PC-3 (cell line): ENCODE measurements at regions not wholly inside any gene's neighbourhood (a gene's known extent, or its start where the extent isn't known, plus 50 kb on each side); places are given as distances from the start of the nearest gene placed in this dataset.

Experiments
- ATAC-seq: fragments of 200-7000 bp; cut with Tn5 transposase; 2 replicates; pipeline ENCODE4 v1.9.1; 2020; ENCODE audit warnings: mild to moderate bottlenecking, moderate library complexity
- BruUV-seq: library from RNA; stranded (reverse); fragments of 400-500 nt; replicated peaks from 2 replicates; lab custom pipeline; 2021; lab: Mats Ljungman, UMichigan
- CTCF ChIA-PET: fragments of 300-600 bp; sonication (Branson Sonifier 250); formaldehyde crosslinking; loops from one replicate; lab custom pipeline; 2022; ENCODE audit warnings: antibody characterized with exemption; lab: Charles Lee
- POLR2A ChIA-PET: fragments of 300-600 bp; sonication (Branson Sonifier 250); formaldehyde crosslinking; loops from one replicate; lab custom pipeline; 2022; ENCODE audit warnings: antibody characterized with exemption; ENCODE audit not compliant: unreplicated experiment; lab: Charles Lee
- DNase-seq: peaks from one replicate; pipeline ENCODE4 v3.0.0-alpha.2; 2015
- H2AFZ ChIP-seq: fragments of 300-600 bp; sonication (generic); 2 replicates; pipeline ENCODE4 v1.6.0; 2016; ENCODE audit warnings: antibody characterized with exemption, low read length
- H3F3A ChIP-seq: fragments of 300-600 bp; sonication (generic); one replicate; pipeline ENCODE4 v1.6.0; 2017; ENCODE audit warnings: antibody characterized with exemption, low read length, control low read depth, mild to moderate bottlenecking; ENCODE audit not compliant: unreplicated experiment
- H3K27ac ChIP-seq: fragments of 300-600 bp; sonication (generic); 2 replicates; pipeline ENCODE4 v1.5.1; 2016; ENCODE audit warnings: mild to moderate bottlenecking, low read length
- H3K27me3 ChIP-seq: fragments of 300-600 bp; sonication (generic); 2 replicates; pipeline ENCODE4 v1.6.1; 2016; ENCODE audit warnings: low read length, mixed read lengths
- H3K36me3 ChIP-seq: fragments of 300-600 bp; sonication (generic); 2 replicates; pipeline ENCODE4 v1.6.1; 2016; ENCODE audit warnings: low read depth, mixed run types, low read length, mixed read lengths
- H3K4me1 ChIP-seq: fragments of 300-600 bp; sonication (generic); 2 replicates; pipeline ENCODE4 v1.5.1; 2016; ENCODE audit warnings: low read length; ENCODE audit not compliant: insufficient read depth
- H3K4me2 ChIP-seq: fragments of 300-600 bp; sonication (generic); 2 replicates; pipeline ENCODE4 v1.6.0; 2016; ENCODE audit warnings: low read length
- H3K4me3 ChIP-seq: fragments of 300-600 bp; sonication (generic); 2 replicates; pipeline ENCODE4 v1.5.1; 2016; ENCODE audit warnings: mild to moderate bottlenecking, low read length, mixed read lengths
- H3K79me2 ChIP-seq: fragments of 300-600 bp; sonication (generic); 2 replicates; pipeline ENCODE4 v1.6.1; 2017; ENCODE audit warnings: low read length, mixed read lengths
- H3K9ac ChIP-seq: fragments of 300-600 bp; sonication (generic); 2 replicates; pipeline ENCODE4 v1.6.0; 2016; ENCODE audit warnings: mild to moderate bottlenecking, low read length
- H3K9me2 ChIP-seq: fragments of 300-600 bp; sonication (generic); replicated peaks from 2 replicates; pipeline ENCODE4 v1.6.1; 2016; ENCODE audit warnings: mixed run types, low read length, mixed read lengths
- H3K9me3 ChIP-seq: fragments of 300-600 bp; sonication (generic); 2 replicates; pipeline ENCODE4 v1.6.1; 2016; ENCODE audit warnings: low read length, mixed read lengths
- H4K20me1 ChIP-seq: fragments of 300-600 bp; sonication (generic); 2 replicates; pipeline ENCODE4 v1.6.1; 2016; ENCODE audit warnings: low read length, mixed read lengths
- CTCF ChIP-seq: fragments of 300-600 bp; sonication (generic); conservative IDR thresholded peaks from 2 replicates; pipeline ENCODE4 v1.5.1; 2017; ENCODE audit warnings: antibody characterized with exemption, low read depth, mild to moderate bottlenecking, low read length
- EZH2 ChIP-seq: fragments of 300-600 bp; sonication (generic); IDR thresholded peaks from one replicate; pipeline ENCODE4 v1.6.1; 2017; ENCODE audit warnings: antibody characterized with exemption, mild to moderate bottlenecking, low read length; ENCODE audit not compliant: unreplicated experiment
- EZH2phosphoT487 ChIP-seq: fragments of 300-600 bp; sonication (generic); IDR thresholded peaks from 2 replicates; pipeline ENCODE4 v1.6.1; 2018; ENCODE audit warnings: mild to moderate bottlenecking, antibody characterized with exemption, low read length, borderline replicate concordance
- intact Hi-C: fragments of 100-400 bp; cut with micrococcal nuclease; formaldehyde crosslinking; loops from 2 replicates; pipeline ENCODE4 v1.9.0; 2023

- H3K9me2 ChIP-seq, result no peaks in the 10 kb centered on the region
- CTCF ChIA-PET, result no interaction called here
- TF ChIP-seq EZH2phosphoT487 (no peak), CTCF (no peak), EZH2 (no peak)
Observed at GRCh38 chr2:241997017-241997416, 127.5 kb downstream of the RTP5 start.

GRCh38 chr2:241999184-241999583, 129.7 kb downstream of the RTP5 start:
- Histone ChIP-seq H2AFZ (no peak overlapping the region), H3K9ac (no peak overlapping the region), H3K9me3 (no peaks in the 10 kb centered on the region), H3K4me1 (no peaks in the 10 kb centered on the region), H3K27me3 (peaks cover 74% of the 10 kb centered on the region), H3K9me2 (no peaks in the 10 kb centered on the region), H3K79me2 (no peaks in the 10 kb centered on the region), H3K36me3 (no peaks in the 10 kb centered on the region), H3K4me3 (no peak overlapping the region), H3F3A (no peaks in the 10 kb centered on the region), H3K4me2 (no peak overlapping the region), H4K20me1 (no peaks in the 10 kb centered on the region), H3K27ac (no peak overlapping the region)
- no peak for TF ChIP-seq EZH2phosphoT487
- TF ChIP-seq EZH2, result no peak
- TF ChIP-seq CTCF, result no peak
- no TSS peak for BruUV-seq
- CTCF ChIA-PET, result no interaction called here
- DNase-seq (no peak), ATAC-seq (no peak)
- POLR2A ChIA-PET, result no interaction called here
- intact Hi-C loops, result no loop called here

More at GRCh38 chr2:241997017-241997416, 127.5 kb downstream of the RTP5 start:
- H3K9me3 ChIP-seq, result no peaks in the 10 kb centered on the region
- intact Hi-C loops, result no loop called here
- no TSS peak for BruUV-seq
- H3K27me3 ChIP-seq, result peaks cover 74% of the 10 kb centered on the region
- H4K20me1 ChIP-seq, result no peaks in the 10 kb centered on the region
- H3K27ac ChIP-seq, result no peak overlapping the region
- no peaks in the 10 kb centered on the region for H3K36me3 ChIP-seq
- H3K9ac ChIP-seq, result no peak overlapping the region
- H3K4me1 ChIP-seq, result no peaks in the 10 kb centered on the region
- H2AFZ ChIP-seq, result no peak overlapping the region
- no peak for ATAC-seq
- no peaks in the 10 kb centered on the region for H3F3A ChIP-seq
- no peak overlapping the region for H3K4me2 ChIP-seq
- H3K4me3 ChIP-seq, result no peak overlapping the region
- POLR2A ChIA-PET, result no interaction called here
- no peak for DNase-seq
- no peaks in the 10 kb centered on the region for H3K79me2 ChIP-seq

DNA sequence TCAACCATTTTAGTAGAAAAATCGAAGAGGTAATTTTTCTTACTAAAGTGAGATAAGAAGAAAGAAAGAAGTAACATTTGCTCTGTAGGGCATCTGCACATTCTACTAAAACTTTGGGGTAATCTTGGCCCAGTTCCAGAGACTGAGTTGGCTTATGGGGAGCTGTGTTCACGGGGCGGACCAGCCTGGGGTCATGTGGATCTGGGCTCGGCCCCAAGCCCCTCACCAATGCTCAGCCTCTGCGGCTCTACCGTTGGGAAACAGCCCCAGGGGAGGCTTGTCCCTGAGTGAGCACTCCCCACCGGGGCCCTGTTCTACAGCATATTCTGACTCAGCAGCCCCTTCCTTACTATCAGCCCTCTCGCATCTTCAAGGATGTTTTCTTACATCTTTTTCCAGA, 132.3 kb downstream of the RTP5 start:
- Histone ChIP-seq H3K27me3 (peaks cover 61% of the 10 kb centered on the region), H3K27ac (no peak overlapping the region), H3F3A (no peaks in the 10 kb centered on the region), H3K9ac (no peak overlapping the region), H2AFZ (no peak overlapping the region), H3K79me2 (no peaks in the 10 kb centered on the region), H3K36me3 (no peaks in the 10 kb centered on the region), H4K20me1 (no peaks in the 10 kb centered on the region), H3K9me3 (no peaks in the 10 kb centered on the region), H3K4me1 (no peaks in the 10 kb centered on the region), H3K4me2 (no peak overlapping the region), H3K4me3 (no peak overlapping the region), H3K9me2 (no peaks in the 10 kb centered on the region)
- TF ChIP-seq CTCF, result no peak
- TF ChIP-seq EZH2phosphoT487, result no peak
- TF ChIP-seq EZH2, result no peak
- ChIA-PET CTCF (no interaction called here), POLR2A (no interaction called here)
- intact Hi-C loops, result no loop called here
- BruUV-seq, result no TSS peak
- DNase-seq, result no peak
- no peak for ATAC-seq
